Activated CD4-positive, alpha-beta T cell treated with anti-CD3 and anti-CD28 coated beads, Interleukin-2, amount 50 U/mL, for 16 hours (primary cell): ENCODE measurements at regions not wholly inside any gene's neighbourhood (a gene's known extent, or its start where the extent isn't known, plus 50 kb on each side); places are given as distances from the start of the nearest gene placed in this dataset.
"Not testable (repeated sequence)": the region's sequence is repeated elsewhere in the genome, so short reads cannot be mapped to it uniquely, and the experiment has no call there.

Source experiments
- DNase-seq: peaks from one replicate; pipeline ENCODE4 v3.0.0-alpha.2; 2020

- not testable (repeated sequence) for DNase-seq
Measured at GRCh38 chr6:102808944-102809505, 1415.5 kb downstream of the GRIK2 start.

- no peak for DNase-seq
Measured at GRCh38 chr6:102799051-102799450, 1405.5 kb downstream of the GRIK2 start.

DNA sequence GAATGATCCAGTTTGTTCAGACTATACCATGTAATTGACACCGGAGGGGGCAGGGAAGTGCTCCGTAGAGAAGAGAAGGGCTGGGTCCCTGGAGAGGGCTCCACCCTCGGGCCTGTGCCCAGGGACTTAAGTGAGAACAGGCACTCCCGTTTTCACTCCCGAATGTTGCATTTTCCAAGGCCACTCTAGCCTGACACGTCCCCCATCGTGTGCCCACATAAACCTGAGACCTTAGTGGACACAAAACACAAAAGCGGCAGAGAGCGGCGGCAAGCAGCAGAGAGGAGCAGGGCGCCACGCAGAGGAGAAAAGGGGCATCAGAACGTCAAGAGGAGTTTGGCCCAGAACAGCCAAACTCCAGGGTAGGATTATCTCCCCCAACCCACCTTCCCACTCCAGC lies 1405.1 kb downstream of the GRIK2 start:
- no peak for DNase-seq

GRCh38 chr6:102793752-102794151 lies 1400.2 kb downstream of the GRIK2 start:
- DNase-seq = no peak

GRCh38 chr6:102774326-102774725 lies 1380.8 kb downstream of the GRIK2 start:
- no peak for DNase-seq

- no peak for DNase-seq
Measured at GRCh38 chr6:102773636-102774035, 1380.1 kb downstream of the GRIK2 start.

DNA sequence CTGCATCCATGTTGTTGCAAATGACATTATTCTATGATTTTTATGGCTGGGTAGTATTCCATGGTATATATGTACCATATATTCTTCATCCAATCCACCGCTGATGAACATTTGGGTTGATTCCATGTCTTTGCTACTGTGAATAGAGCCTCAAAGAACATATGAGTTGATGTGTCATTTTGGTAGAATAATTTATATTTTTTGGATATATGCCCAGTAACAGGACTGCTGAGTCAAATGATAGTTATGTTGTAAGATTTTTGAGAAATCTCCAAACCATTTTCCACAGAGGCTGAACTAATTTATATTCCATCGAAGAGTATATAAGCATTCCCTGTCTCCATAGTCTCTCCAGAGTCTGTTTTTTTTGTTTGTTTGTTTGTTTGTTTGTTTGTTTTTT lies 1373.5 kb downstream of the GRIK2 start:
- no peak for DNase-seq

GRCh38 chr6:102764317-102764716 lies 1370.8 kb downstream of the GRIK2 start:
- no peak for DNase-seq

GRCh38 chr6:102763891-102764290 lies 1370.4 kb downstream of the GRIK2 start:
- DNase-seq = no peak

GRCh38 chr6:102761872-102762271 lies 1368.4 kb downstream of the GRIK2 start:
- DNase-seq = no peak

DNA sequence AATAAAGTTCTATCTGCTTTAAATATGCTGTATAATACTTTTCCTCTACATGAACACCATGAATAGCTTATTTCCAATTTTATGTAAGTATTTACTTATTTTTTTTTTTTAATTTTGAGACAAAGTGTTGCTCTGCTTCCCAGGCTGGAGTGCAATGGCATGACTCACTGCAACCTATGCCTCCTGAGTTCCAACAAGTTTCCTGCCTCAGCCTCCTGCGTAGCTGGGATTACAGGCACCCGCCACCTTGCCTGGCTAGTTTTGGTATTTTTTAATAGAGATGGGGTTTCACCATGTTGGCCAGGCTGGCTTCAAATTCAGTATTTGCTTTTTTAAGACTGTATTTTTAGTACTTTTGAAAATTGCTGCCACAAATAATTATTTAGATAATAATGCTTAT lies 1365.9 kb downstream of the GRIK2 start:
- no peak for DNase-seq

GRCh38 chr6:102758536-102758935 lies 1365.0 kb downstream of the GRIK2 start:
- DNase-seq = not testable (repeated sequence)

DNA sequence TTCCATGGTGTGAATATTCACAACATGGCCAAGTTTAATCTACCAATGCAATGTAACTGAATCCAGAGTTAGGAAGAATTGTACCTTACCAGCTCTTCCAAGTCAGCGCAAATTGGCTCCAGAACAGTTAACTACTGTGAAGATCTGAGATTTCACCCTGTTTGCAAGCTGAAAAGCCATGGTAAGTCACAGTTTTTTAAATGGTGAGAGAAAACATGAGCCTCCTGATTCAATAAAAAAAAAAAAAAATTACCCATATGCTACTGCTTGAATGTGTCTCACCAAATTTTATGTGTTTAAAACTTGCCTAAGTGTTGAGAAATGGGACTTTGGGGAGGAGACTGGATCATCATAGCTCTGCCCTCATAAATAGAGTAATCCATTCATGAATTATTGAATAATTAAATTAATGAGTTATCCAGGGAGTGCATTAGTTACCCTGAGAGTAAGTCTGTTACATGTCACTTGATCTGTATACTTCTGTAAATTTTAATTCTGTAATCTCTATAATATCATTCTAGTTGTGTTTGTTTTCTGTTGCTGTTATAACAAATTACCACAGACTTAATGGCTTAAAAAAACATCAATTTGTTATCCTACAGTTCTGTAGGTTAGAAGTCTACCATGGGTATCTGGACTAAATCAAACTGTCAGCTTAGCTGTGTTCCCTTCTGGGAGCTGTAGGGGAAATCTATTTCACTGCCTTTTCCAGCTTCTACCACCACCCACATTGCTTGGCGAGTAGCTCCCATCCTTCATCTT lies 1355.9 kb downstream of the GRIK2 start:
- DNase-seq = no peak

DNA sequence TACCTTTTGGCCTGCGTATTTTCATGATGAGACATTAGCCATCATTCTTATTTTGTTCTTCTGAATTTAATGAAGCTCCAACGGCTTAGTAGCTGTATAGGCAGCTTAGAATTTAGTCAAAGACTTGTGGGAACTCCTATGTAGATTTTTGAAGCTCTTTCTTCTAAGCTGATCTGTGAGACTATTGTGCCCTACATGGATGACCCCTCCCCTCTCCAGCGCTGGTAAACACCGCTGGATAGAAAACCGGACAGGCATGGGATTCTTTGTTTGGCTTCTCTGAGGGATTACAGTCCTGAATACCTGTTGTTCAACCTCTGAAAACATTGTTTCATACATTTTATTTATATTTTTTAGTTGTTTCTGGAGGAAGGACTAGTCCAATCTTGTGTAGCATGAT lies 1353.4 kb downstream of the GRIK2 start:
- no peak for DNase-seq

DNA sequence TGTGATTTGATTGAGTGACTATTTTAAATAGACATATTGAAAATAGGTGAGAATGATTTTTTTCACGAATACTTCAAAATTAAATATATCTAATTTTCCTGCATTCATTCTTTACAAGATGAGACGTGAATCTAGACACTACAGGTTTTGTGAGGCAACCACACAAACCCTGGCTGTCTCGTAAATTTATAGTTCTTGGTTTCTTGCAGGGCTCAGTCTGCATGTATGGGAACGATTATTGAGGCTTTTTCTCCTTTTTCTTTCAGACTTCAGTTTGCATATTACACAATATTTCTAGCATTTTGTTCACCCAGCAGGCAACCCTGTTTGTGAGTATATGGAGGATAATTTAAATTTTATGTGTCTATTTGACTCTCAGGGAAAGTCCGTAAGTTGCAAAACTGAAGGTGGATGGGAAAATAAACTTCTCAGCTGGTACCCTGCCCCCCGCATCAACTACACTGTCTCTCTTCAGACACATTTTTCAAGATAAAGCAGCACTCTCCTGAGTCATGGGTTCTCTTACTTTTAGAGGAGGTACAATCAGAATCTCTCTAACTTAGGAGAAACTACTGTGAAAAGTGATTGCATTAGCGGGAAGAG lies 1349.3 kb downstream of the GRIK2 start:
- DNase-seq = no peak

- DNase-seq = no peak
Measured at GRCh38 chr6:102742028-102742427, 1348.5 kb downstream of the GRIK2 start.

- DNase-seq = no peak
Measured at GRCh38 chr6:102736941-102737368, 1343.4 kb downstream of the GRIK2 start.

GRCh38 chr6:102732898-102733297 lies 1339.4 kb downstream of the GRIK2 start:
- DNase-seq = peak; percentile 39

GRCh38 chr6:102722086-102722485 lies 1328.6 kb downstream of the GRIK2 start:
- not testable (repeated sequence) for DNase-seq

DNA sequence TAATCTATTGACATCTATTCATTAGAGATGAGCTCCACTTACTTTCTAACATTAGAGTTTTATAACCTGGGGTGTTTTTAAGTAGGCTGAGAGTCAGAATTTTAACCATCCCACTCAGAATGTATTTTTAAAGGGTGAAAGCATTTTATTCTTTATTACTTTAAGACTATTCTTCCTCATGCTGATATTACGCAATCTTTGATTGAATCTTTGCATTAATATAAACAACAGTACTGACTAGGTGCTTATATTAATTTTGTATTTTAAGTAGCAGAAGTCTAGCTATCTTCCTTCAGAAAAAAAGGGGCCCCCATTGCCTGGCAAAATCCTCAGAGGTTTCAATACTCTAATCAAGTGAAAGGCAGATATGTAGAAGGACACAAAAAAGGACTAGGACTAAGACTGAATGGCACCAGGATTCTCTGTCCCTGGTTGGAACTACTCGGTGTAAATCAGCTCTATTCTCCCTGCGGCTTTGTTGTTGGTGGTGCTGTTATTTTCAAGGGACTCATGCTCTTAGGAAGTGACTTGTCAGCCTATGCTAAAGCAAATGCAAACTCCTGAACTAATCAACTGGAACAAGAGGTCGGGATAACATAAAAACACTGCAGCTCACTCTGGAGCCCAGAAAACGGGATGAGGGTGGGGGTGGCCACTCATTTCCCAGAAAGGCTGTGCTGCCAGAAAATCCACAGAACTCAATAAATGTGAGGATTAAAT lies 1324.4 kb downstream of the GRIK2 start:
- DNase-seq = no peak

DNA sequence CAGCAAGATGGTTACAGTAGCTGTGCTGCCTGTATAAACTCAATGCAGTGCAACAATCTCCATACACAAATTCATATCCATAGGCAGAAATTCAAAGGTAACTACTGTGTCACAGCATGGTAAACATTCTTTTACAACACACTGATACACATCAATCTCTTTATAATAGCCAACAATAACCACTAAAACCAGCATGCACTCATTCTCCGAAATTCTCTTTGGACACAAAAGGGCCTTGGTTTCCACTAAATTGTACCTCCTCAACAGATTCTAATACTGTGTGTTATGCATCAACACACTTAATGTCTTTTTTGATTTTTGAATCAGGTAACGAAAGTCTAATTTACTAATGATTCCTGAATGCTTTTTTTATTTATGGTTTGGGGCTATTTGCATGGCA lies 1323.7 kb downstream of the GRIK2 start:
- DNase-seq = no peak

- DNase-seq = no peak
Measured at GRCh38 chr6:102701019-102701418, 1307.5 kb downstream of the GRIK2 start.

- no peak for DNase-seq
Measured at GRCh38 chr6:102686461-102686860, 1293.0 kb downstream of the GRIK2 start.

DNA sequence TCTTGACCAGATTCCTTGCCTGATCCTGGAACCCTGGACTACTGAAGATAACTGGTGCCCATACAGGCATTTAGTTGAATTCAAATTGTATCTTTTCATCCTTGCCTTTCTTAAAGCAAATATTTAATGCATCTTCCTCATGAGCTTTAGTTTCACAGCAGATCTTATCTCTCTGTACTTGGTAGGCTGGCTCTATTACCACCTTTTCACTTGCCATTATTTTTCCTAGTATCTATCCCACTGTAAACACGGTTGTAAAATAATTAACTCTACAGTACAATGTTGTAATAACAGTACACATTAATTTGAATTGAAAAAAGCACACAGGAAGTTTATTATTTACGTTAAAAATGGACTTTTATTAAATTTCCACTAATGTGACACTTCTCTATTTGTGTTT lies 1286.9 kb downstream of the GRIK2 start:
- DNase-seq = no peak
